Karpas-422 (cell line): ENCODE measurements at regions not wholly inside any gene's neighbourhood (a gene's known extent, or its start where the extent isn't known, plus 50 kb on each side); places are given as distances from the start of the nearest gene placed in this dataset.
"Not testable (repeated sequence)": the region's sequence is repeated elsewhere in the genome, so short reads cannot be mapped to it uniquely, and the experiment has no call there.

ENCODE experiments used
- DNase-seq: peaks from one replicate; pipeline ENCODE4 v3.0.0-alpha.2; 2015
- H2AFZ ChIP-seq: fragments of 200-600 bp; sonication (generic); 2 replicates; pipeline ENCODE4 v1.6.1; 2014; ENCODE audit warnings: antibody characterized with exemption, low read length, mixed read lengths
- H3K27ac ChIP-seq: fragments of 200-600 bp; sonication (generic); 2 replicates; pipeline ENCODE4 v1.5.1; 2014; ENCODE audit warnings: mild to moderate bottlenecking, low read length, moderate library complexity
- H3K27me3 ChIP-seq: fragments of 200-600 bp; sonication (generic); 2 replicates; pipeline ENCODE4 v1.6.1; 2014; ENCODE audit warnings: low read length, mixed read lengths
- H3K36me3 ChIP-seq: fragments of 200-600 bp; sonication (generic); 2 replicates; pipeline ENCODE4 v1.6.1; 2014; ENCODE audit warnings: low read length, mixed read lengths; ENCODE audit not compliant: insufficient read depth
- H3K4me1 ChIP-seq: fragments of 200-600 bp; sonication (generic); 2 replicates; pipeline ENCODE4 v1.6.1; 2014; ENCODE audit warnings: mild to moderate bottlenecking, low read length, mixed read lengths
- H3K4me2 ChIP-seq: fragments of 200-600 bp; sonication (generic); 2 replicates; pipeline ENCODE4 v1.6.1; 2014; ENCODE audit warnings: low read length, low read depth, mild to moderate bottlenecking; ENCODE audit not compliant: poor library complexity, severe bottlenecking
- H3K4me3 ChIP-seq: fragments of 200-600 bp; sonication (generic); 2 replicates; pipeline ENCODE4 v1.5.1; 2014; ENCODE audit warnings: mild to moderate bottlenecking, antibody characterized with exemption, low read length, mixed read lengths
- H3K79me2 ChIP-seq: fragments of 200-600 bp; sonication (generic); 2 replicates; pipeline ENCODE4 v1.6.1; 2014; ENCODE audit warnings: mild to moderate bottlenecking, low read length, mixed read lengths
- H3K9ac ChIP-seq: fragments of 200-600 bp; sonication (generic); 2 replicates; pipeline ENCODE4 v1.6.0; 2014; ENCODE audit warnings: low read length
- H3K9me2 ChIP-seq: fragments of 200-600 bp; sonication (generic), shearing (Covaris generic); replicated peaks from 2 replicates; pipeline ENCODE4 v1.6.0; 2014; ENCODE audit warnings: mild to moderate bottlenecking, low read length, moderate library complexity; ENCODE audit not compliant: insufficient read depth
- H3K9me3 ChIP-seq: fragments of 300-700, 200-600 bp; sonication (generic); 2 replicates; pipeline ENCODE4 v1.6.1; 2014; ENCODE audit warnings: low read length, mixed read lengths
- H4K20me1 ChIP-seq: fragments of 200-600 bp; sonication (generic); 2 replicates; pipeline ENCODE4 v1.6.1; 2014; ENCODE audit warnings: mild to moderate bottlenecking, antibody characterized with exemption, low read length, low read depth; ENCODE audit not compliant: insufficient read depth

GRCh38 chr10:63675171-63675570 is 154.0 kb downstream of the REEP3 start:
- no peaks in the 10 kb centered on the region for H4K20me1 ChIP-seq
- no peak overlapping the region for H2AFZ ChIP-seq
- no peaks in the 10 kb centered on the region for H3K9me2 ChIP-seq
- no peak overlapping the region for H3K27ac ChIP-seq
- no peak overlapping the region for H3K9ac ChIP-seq
- no peaks in the 10 kb centered on the region for H3K27me3 ChIP-seq
- H3K9me3 ChIP-seq = no peaks in the 10 kb centered on the region
- no peaks in the 10 kb centered on the region for H3K79me2 ChIP-seq
- no peak overlapping the region for H3K4me2 ChIP-seq
- DNase-seq = no peak
- no peaks in the 10 kb centered on the region for H3K36me3 ChIP-seq
- peaks cover 29% of the 10 kb centered on the region for H3K4me1 ChIP-seq
- H3K4me3 ChIP-seq = no peak overlapping the region

DNA sequence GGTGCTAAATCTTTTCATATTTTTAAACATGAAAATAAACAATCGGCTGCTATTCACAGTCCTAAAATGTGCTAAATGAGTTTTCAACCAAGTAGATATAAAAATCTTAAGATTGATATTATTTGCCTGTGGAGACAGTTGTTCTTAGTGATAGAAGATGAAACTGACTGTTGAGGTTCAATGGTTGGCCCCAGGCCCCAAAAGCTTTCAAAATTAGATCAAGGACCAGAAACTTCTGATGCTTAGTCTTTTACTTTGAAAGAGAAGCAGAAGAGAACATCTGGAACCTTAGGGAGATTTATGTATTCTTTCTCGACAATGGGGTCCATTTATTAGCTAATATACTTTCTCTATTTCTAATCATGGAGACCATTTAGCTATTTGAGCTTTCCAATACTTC is 155.8 kb downstream of the REEP3 start:
- Histone ChIP-seq H2AFZ (no peak overlapping the region), H4K20me1 (no peaks in the 10 kb centered on the region), H3K9me2 (no peaks in the 10 kb centered on the region), H3K4me1 (peaks cover 11% of the 10 kb centered on the region), H3K27me3 (no peaks in the 10 kb centered on the region), H3K4me2 (no peak overlapping the region), H3K4me3 (no peak overlapping the region), H3K27ac (no peak overlapping the region), H3K9me3 (no peaks in the 10 kb centered on the region), H3K9ac (no peak overlapping the region), H3K36me3 (no peaks in the 10 kb centered on the region), H3K79me2 (no peaks in the 10 kb centered on the region)
- DNase-seq = no peak

DNA sequence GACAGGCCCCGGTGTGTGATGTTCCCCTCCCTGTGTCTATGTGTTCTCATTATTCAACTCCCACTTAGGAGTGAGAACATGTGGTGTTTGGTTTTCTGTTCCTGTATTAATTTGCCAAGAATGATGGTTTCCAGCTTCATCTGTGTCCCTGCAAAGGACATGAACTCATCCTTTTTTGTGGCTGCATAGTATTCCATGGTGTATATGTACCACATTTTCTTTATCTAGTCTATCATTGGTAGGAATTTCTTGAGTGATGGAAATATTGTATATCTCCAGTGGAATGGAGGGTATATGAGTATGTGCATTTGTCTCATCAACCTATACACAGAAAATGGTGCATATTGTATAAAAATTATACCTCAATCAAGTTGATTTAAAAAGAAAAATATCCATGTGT is 159.3 kb downstream of the REEP3 start:
- not testable (repeated sequence) for H3K9me3 ChIP-seq, H3K4me3 ChIP-seq, H3K9ac ChIP-seq, H3K4me2 ChIP-seq, H4K20me1 ChIP-seq, H3K27me3 ChIP-seq, H2AFZ ChIP-seq, DNase-seq, H3K36me3 ChIP-seq, H3K79me2 ChIP-seq, H3K27ac ChIP-seq, H3K9me2 ChIP-seq
- peaks cover 26% of the 10 kb centered on the region for H3K4me1 ChIP-seq

DNA sequence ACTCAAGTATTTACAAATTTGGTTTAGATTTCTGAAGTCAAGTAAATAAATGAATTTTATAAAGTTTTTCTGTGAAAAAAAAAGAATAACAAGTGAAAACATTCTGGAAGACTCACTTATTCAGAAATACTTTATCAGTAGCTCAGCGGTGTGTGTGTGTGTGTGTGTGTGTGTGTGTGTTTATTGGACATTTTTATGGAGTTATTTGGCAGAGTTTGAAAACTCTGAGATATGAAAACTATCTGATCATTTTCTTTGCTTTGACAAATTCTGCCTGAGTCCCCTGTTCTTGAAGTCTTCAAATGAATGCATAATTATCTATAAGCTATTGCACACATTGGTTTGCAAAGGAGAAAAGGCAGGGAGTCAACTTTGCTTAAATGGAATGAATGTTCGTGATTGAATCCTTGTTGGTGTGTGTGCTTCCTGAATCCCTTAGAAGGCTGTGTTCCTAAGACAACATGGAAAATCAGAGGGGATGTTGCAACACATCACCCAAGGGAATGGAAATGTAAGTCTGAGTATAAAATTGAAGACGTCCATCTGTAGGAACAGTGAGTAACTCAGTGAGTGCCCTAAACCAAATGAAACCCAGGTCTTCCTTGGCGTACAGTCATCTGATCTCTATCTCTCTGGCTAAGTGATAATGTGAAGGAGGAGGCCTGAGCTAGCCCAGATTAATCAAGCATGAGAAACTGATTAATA is 160.9 kb downstream of the REEP3 start:
- no peaks in the 10 kb centered on the region for H3K36me3 ChIP-seq
- H4K20me1 ChIP-seq = no peaks in the 10 kb centered on the region
- no peaks in the 10 kb centered on the region for H3K9me2 ChIP-seq
- H3K9ac ChIP-seq = no peak overlapping the region
- no peaks in the 10 kb centered on the region for H3K79me2 ChIP-seq
- no peaks in the 10 kb centered on the region for H3K9me3 ChIP-seq
- no peak overlapping the region for H3K27ac ChIP-seq
- H3K4me3 ChIP-seq = no peak overlapping the region
- DNase-seq = no peak
- no peak overlapping the region for H2AFZ ChIP-seq
- H3K4me2 ChIP-seq = no peak overlapping the region
- peaks cover 35% of the 10 kb centered on the region for H3K4me1 ChIP-seq
- no peaks in the 10 kb centered on the region for H3K27me3 ChIP-seq

DNA sequence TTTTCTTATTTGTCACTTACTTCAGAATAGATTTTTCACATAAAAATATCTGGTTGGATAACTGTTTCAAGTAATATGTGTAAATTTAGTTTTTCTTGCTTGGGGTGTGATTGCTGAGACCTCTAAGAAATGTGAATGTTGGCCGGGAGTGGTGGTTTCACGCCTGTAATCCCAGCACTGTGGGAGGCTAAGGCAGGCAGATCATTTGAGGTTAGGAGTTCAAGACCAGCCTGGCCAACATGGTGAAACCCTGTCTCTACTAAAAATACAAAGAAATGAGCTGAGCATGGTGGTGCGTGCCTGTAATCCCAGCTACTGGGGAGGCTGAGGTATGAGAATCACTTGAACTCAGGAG is 161.5 kb downstream of the REEP3 start:
- H3K36me3 ChIP-seq, H2AFZ ChIP-seq, H3K9ac ChIP-seq, H4K20me1 ChIP-seq, DNase-seq, H3K79me2 ChIP-seq, H3K27me3 ChIP-seq, H3K9me2 ChIP-seq, H3K9me3 ChIP-seq, H3K27ac ChIP-seq, H3K4me3 ChIP-seq, H3K4me2 ChIP-seq: not testable (repeated sequence)
- peaks cover 38% of the 10 kb centered on the region for H3K4me1 ChIP-seq

DNA sequence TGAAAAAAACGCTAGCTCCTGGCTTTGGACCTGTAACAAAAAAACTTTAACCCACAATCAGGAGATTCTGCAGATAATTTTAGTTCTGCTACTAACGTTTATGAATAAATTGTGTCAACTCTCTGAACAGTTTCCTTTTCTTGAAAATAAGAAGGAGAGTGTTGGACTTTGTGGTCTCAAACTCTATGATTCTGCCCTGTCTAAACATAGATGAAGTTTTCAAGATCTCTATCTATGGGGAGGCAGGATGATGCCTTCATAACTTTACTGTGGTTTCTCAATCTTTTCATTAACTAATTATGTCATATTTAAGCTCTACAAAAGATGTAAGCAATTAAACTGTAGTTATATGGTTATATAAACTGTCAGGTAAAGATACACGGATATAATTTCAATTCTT is 162.0 kb downstream of the REEP3 start:
- Histone ChIP-seq H3K9me2 (no peaks in the 10 kb centered on the region), H3K27ac (no peak overlapping the region), H3K9me3 (no peaks in the 10 kb centered on the region), H3K9ac (no peak overlapping the region), H4K20me1 (no peaks in the 10 kb centered on the region), H3K4me1 (peaks cover 43% of the 10 kb centered on the region), H3K27me3 (no peaks in the 10 kb centered on the region), H3K4me3 (no peak overlapping the region), H3K36me3 (no peaks in the 10 kb centered on the region), H3K79me2 (no peaks in the 10 kb centered on the region), H2AFZ (no peak overlapping the region), H3K4me2 (no peak overlapping the region)
- no peak for DNase-seq

DNA sequence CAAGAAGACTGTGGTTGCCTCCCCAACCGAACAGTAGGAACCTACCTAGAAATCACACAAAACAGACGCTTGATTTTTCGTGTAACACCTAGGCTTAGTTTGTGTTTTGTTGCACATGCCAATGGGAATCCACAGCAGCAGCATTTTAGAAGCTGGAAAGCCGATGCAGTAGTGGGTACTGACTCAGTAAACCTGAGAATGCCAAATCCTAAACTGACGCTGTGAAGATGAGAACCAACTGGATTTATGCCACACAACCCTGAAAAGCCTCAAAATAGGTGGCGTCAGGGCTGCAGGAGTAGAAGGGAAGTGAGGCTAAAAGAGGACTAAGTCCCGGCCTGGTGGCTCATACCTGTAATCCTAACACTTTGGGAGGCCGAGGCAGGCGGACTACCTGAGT is 162.5 kb downstream of the REEP3 start:
- no peaks in the 10 kb centered on the region for H3K36me3 ChIP-seq
- no peak for DNase-seq
- no peak overlapping the region for H2AFZ ChIP-seq
- H3K4me2 ChIP-seq = no peak overlapping the region
- H3K27me3 ChIP-seq = no peaks in the 10 kb centered on the region
- no peaks in the 10 kb centered on the region for H3K9me3 ChIP-seq
- H3K9me2 ChIP-seq = no peaks in the 10 kb centered on the region
- H3K79me2 ChIP-seq = no peaks in the 10 kb centered on the region
- no peak overlapping the region for H3K9ac ChIP-seq
- no peak overlapping the region for H3K4me3 ChIP-seq
- H3K27ac ChIP-seq = no peak overlapping the region
- H4K20me1 ChIP-seq = no peaks in the 10 kb centered on the region
- H3K4me1 ChIP-seq = peaks cover 48% of the 10 kb centered on the region

DNA sequence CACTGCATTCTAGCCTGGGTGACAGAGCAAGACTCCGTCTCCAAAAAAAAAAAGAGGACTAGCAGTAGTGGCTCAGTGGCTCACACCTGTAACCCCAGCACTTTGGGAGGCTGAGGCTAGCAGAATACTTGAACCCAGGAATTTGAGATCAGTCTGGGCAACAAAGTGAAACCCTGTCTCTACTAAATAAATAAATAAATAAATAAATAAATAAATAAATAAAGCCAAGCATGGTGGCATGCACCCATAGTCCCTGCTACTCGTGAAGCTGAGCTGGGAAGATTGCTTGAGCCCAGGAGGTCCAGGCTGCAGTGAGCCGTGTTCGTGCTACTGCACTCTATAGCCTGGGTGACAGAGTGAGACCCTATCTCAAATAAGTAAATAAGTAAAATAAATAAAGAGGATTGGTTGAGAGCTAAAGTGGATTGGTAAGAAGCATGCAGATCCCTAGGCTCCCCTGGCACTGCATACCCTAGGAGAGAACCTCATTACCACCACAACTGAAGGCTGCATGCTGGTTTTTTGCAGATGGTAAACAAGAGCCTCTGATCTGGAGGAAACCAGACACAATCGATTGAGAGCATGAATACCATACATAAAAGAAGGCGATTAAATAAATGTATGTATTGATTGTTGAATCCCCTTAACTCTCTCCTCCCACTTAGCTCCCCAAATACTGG is 163.2 kb downstream of the REEP3 start:
- H3K27me3 ChIP-seq = no peaks in the 10 kb centered on the region
- H3K9me2 ChIP-seq = no peaks in the 10 kb centered on the region
- H4K20me1 ChIP-seq = no peaks in the 10 kb centered on the region
- no peak overlapping the region for H3K9ac ChIP-seq
- no peak overlapping the region for H3K4me2 ChIP-seq
- H3K79me2 ChIP-seq = no peaks in the 10 kb centered on the region
- no peak overlapping the region for H3K4me3 ChIP-seq
- no peaks in the 10 kb centered on the region for H3K9me3 ChIP-seq
- H3K27ac ChIP-seq = no peak overlapping the region
- H3K4me1 ChIP-seq = peaks cover 52% of the 10 kb centered on the region
- no peak overlapping the region for H2AFZ ChIP-seq
- H3K36me3 ChIP-seq = no peaks in the 10 kb centered on the region
- DNase-seq = no peak
